ENCODE measurements at regions not wholly inside any gene's neighbourhood (a gene's known extent, or its start where the extent isn't known, plus 50 kb on each side); places are given as distances from the start of the nearest gene placed in this dataset.

DNA sequence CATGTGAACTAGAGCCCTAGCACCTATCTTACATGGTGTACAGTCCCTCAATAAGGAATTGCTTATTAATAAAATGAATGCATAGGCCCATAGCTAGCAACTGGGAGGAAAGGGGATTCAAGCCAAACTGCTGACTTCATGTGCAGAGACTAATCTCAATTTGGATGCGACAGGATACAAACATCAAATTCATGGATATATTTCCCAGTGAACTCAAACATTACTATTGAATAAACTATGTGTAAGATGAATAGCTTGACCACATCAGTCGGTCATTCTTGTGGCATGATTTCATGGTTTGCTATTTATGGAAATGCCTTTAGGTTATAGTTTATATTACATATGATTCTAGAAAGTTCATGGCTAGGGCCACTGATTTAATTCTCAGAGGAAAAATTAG is 268.6 kb upstream of the SLITRK3 start:
- H3K36me3 ChIP-seq (ENCODE audit: control insufficient read depth in 3 of 3, insufficient read depth in 2 of 3, low read depth in 1 of 3, low read length in 3 of 3), result no peaks in the 10 kb centered on the region
- H3K9me3 ChIP-seq (ENCODE audit: control insufficient read depth in 2 of 2, insufficient read depth in 1 of 2, low read depth in 1 of 2, low read length in 1 of 2), result no peaks in the 10 kb centered on the region
- FAIRE-seq (no peak), DNase-seq (no peak)
- 69 to 93% (median 93%) methylated on average over 2 of the region's 2 CpGs for WGBS, 3 donors
- no peak overlapping the region for H3K4me3 ChIP-seq (ENCODE audit: low read depth in 1 of 3, low read length in 3 of 3)
- H3K27ac ChIP-seq (ENCODE audit: low read depth in 1 of 3, low read length in 2 of 3), result no peak overlapping the region
- H3K4me1 ChIP-seq (ENCODE audit: control insufficient read depth in 3 of 3, insufficient read depth in 2 of 3, low read depth in 1 of 3, low read length in 2 of 3), result no peaks in the 10 kb centered on the region
- no peaks in the 10 kb centered on the region for H3K27me3 ChIP-seq (ENCODE audit: control insufficient read depth in 3 of 3, insufficient read depth in 3 of 3, low read length in 3 of 3)

DNA sequence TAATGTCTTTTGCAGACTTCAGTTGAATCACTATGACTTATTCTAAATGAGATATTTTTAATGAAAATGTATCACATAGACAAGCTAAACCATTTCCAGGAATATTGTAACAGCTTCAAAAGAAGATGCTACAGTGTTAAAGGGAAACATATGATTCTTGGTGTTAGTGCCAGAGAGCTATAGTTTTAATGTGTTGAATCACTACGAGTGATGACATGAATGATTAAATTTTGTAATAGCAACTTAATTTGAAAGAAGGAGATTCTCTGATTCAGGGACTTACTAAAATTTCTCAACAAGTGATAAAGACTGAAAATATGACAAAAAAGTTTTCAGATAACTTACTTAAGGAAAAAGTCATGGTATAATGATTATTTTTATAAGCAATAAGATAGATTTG is 267.3 kb upstream of the SLITRK3 start:
- WGBS, 3 donors, result 69 to 85% (median 70%) methylated on average over 1 of the region's 1 CpG
- Histone ChIP-seq H3K27ac (ENCODE audit: low read depth in 1 of 3, low read length in 2 of 3) (no peak overlapping the region), H3K27me3 (ENCODE audit: control insufficient read depth in 3 of 3, insufficient read depth in 3 of 3, low read length in 3 of 3) (no peaks in the 10 kb centered on the region), H3K4me3 (ENCODE audit: low read depth in 1 of 3, low read length in 3 of 3) (no peak overlapping the region), H3K4me1 (ENCODE audit: control insufficient read depth in 3 of 3, insufficient read depth in 2 of 3, low read depth in 1 of 3, low read length in 2 of 3) (no peaks in the 10 kb centered on the region), H3K36me3 (ENCODE audit: control insufficient read depth in 3 of 3, insufficient read depth in 2 of 3, low read depth in 1 of 3, low read length in 3 of 3) (no peaks in the 10 kb centered on the region), H3K9me3 (ENCODE audit: control insufficient read depth in 2 of 2, insufficient read depth in 1 of 2, low read depth in 1 of 2, low read length in 1 of 2) (no peaks in the 10 kb centered on the region)
- FAIRE-seq (no peak), DNase-seq (no peak)

DNA sequence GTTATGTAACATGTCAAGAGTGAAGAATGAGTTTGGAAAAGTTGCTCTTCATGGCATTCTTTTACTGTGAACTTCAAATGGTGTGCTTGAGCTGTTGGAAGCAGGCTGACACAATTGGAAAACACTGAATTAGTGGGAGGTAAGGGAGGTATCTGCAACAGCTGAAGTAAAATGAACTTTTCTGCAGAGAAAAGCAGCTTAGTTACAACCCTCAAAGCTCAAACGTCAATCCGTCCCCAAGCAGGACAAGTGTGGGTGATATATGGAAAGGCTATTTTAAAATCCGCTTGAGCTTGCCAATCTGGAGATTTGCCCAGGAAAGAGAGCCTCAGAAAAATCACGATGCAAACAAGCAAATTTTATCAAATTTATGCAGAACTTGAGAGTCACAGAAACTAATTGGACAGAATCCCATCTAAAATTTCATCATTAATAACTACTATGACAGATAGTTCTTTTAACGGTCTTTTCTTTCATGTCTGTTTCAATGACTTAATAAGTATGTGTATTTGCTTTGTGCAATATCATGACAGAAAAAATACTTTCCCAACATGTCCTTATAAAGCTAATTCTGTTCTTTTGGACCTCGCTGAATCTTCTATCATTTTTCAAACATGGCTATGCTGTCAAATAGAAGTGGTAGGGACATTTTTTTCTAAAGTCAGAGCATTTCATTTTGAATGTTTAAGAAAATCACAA is 266.6 kb upstream of the SLITRK3 start:
- Histone ChIP-seq H3K9me3 (ENCODE audit: control insufficient read depth in 2 of 2, insufficient read depth in 1 of 2, low read depth in 1 of 2, low read length in 1 of 2) (no peaks in the 10 kb centered on the region), H3K36me3 (ENCODE audit: control insufficient read depth in 3 of 3, insufficient read depth in 2 of 3, low read depth in 1 of 3, low read length in 3 of 3) (no peaks in the 10 kb centered on the region), H3K4me3 (ENCODE audit: low read depth in 1 of 3, low read length in 3 of 3) (no peak overlapping the region), H3K4me1 (ENCODE audit: control insufficient read depth in 3 of 3, insufficient read depth in 2 of 3, low read depth in 1 of 3, low read length in 2 of 3) (no peaks in the 10 kb centered on the region), H3K27me3 (ENCODE audit: control insufficient read depth in 3 of 3, insufficient read depth in 3 of 3, low read length in 3 of 3) (no peaks in the 10 kb centered on the region), H3K27ac (ENCODE audit: low read depth in 1 of 3, low read length in 2 of 3) (no peak overlapping the region)
- WGBS, 3 donors, result 61 to 67% (median 66%) methylated on average over 6 of the region's 6 CpGs
- FAIRE-seq (no peak), DNase-seq (no peak)

DNA sequence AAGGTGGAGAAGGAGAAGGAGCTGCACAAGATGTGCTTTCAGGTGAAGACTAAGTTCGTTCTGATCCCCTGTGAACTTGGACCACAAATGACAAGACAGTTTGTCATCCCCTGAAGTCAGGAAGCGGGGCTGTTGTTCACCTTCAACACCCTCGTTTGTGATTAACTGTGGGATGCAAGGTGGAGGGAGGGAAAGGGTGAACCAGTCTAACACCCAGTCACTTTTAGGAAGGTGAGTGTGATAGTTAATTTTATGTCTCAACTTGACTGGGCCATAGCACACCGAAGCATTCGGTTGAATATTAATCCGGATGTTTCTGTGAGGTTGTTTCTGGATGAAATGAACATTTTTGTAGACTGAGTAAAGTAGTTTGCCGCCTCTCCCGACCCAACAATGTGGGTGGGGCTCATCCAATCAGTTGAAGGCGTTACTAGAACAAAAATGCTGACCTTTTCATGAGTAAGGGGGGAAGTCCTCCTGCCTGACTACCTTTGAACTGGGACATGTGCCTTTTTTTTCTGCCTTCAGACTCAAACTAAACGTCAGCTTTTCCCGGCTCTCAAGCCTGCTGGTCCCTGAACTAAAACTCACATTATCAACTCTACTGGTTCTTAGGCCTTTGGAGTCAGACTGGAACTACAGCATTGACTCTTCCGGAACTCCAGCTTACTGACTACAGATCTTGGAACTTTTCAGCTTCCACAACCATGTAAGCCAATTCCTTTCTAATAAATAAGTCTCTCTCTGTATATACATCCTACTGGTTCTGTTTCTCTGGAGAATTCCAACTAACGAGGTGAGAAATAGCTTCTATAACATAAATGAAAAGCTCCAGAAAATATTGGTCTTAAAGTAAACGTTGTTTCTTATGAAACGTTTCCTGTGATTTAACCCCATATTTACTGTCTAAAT is 264.0 kb upstream of the SLITRK3 start:
- Histone ChIP-seq H3K4me1 (ENCODE audit: control insufficient read depth in 3 of 3, insufficient read depth in 2 of 3, low read depth in 1 of 3, low read length in 2 of 3) (no peaks in the 10 kb centered on the region), H3K27me3 (ENCODE audit: control insufficient read depth in 3 of 3, insufficient read depth in 3 of 3, low read length in 3 of 3) (no peaks in the 10 kb centered on the region), H3K9me3 (ENCODE audit: control insufficient read depth in 2 of 2, insufficient read depth in 1 of 2, low read depth in 1 of 2, low read length in 1 of 2) (no peaks in the 10 kb centered on the region), H3K27ac (ENCODE audit: low read depth in 1 of 3, low read length in 2 of 3) (no peak overlapping the region), H3K4me3 (ENCODE audit: low read depth in 1 of 3, low read length in 3 of 3) (no peak overlapping the region), H3K36me3 (ENCODE audit: control insufficient read depth in 3 of 3, insufficient read depth in 2 of 3, low read depth in 1 of 3, low read length in 3 of 3) (no peaks in the 10 kb centered on the region)
- DNase-seq (no peak), FAIRE-seq (no peak)
- WGBS, 3 donors, result 56 to 69% (median 59%) methylated on average over 15 of the region's 15 CpGs

DNA sequence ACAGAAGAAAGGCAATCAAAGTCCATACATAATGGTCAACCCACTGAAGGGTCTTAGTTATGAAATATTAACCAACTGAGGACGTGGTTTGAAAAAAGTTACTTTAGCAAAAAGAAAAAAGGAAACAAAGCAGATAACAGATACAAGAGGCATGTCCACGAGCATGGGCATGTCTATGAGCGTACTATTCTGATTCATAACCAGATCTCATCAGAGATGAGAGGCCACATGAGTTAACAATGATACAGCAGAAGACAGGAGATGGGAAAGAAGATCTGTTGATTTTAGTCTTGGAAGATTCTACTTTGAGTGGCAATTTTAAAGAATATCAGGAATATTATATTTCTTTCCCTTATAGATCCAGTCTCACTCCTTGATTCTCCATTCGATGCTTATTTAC is 262.9 kb upstream of the SLITRK3 start:
- H3K27me3 ChIP-seq (ENCODE audit: control insufficient read depth in 3 of 3, insufficient read depth in 3 of 3, low read length in 3 of 3), result no peaks in the 10 kb centered on the region
- H3K27ac ChIP-seq (ENCODE audit: low read depth in 1 of 3, low read length in 2 of 3), result no peak overlapping the region
- H3K4me3 ChIP-seq (ENCODE audit: low read depth in 1 of 3, low read length in 3 of 3), result no peak overlapping the region
- H3K9me3 ChIP-seq (ENCODE audit: control insufficient read depth in 2 of 2, insufficient read depth in 1 of 2, low read depth in 1 of 2, low read length in 1 of 2), result no peaks in the 10 kb centered on the region
- WGBS, 3 donors, result 57 to 69% (median 58%) methylated on average over 4 of the region's 4 CpGs
- H3K4me1 ChIP-seq (ENCODE audit: control insufficient read depth in 3 of 3, insufficient read depth in 2 of 3, low read depth in 1 of 3, low read length in 2 of 3), result no peaks in the 10 kb centered on the region
- DNase-seq (no peak), FAIRE-seq (no peak)
- H3K36me3 ChIP-seq (ENCODE audit: control insufficient read depth in 3 of 3, insufficient read depth in 2 of 3, low read depth in 1 of 3, low read length in 3 of 3), result no peaks in the 10 kb centered on the region

DNA sequence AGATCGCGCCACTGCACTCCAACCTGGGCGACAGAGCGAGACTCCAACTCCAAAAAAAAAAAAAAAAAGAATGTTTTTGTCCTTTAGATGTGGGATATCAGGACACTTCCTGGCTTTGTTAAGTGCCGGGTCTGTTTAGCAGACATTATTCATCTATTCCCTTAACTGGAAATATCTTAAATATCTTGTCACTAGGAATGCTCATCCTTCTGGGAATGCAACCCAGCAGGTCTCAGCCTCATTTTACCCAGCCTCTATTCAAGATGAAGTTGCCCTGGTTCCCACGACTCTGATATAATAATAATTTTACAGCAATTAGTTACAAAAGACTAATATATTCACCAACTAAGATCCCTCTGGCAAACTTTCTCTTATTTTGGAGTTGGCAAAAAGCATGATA is 260.9 kb upstream of the SLITRK3 start:
- WGBS, 3 donors, result 86 to 93% (median 88%) methylated on average over 6 of the region's 6 CpGs
- FAIRE-seq (no peak), DNase-seq (no peak)
- Histone ChIP-seq H3K27me3 (ENCODE audit: control insufficient read depth in 3 of 3, insufficient read depth in 3 of 3, low read length in 3 of 3) (no peaks in the 10 kb centered on the region), H3K27ac (ENCODE audit: low read depth in 1 of 3, low read length in 2 of 3) (no peak overlapping the region), H3K4me1 (ENCODE audit: control insufficient read depth in 3 of 3, insufficient read depth in 2 of 3, low read depth in 1 of 3, low read length in 2 of 3) (no peaks in the 10 kb centered on the region), H3K4me3 (ENCODE audit: low read depth in 1 of 3, low read length in 3 of 3) (no peak overlapping the region), H3K36me3 (ENCODE audit: control insufficient read depth in 3 of 3, insufficient read depth in 2 of 3, low read depth in 1 of 3, low read length in 3 of 3) (no peaks in the 10 kb centered on the region), H3K9me3 (ENCODE audit: control insufficient read depth in 2 of 2, insufficient read depth in 1 of 2, low read depth in 1 of 2, low read length in 1 of 2) (no peaks in the 10 kb centered on the region)

DNA sequence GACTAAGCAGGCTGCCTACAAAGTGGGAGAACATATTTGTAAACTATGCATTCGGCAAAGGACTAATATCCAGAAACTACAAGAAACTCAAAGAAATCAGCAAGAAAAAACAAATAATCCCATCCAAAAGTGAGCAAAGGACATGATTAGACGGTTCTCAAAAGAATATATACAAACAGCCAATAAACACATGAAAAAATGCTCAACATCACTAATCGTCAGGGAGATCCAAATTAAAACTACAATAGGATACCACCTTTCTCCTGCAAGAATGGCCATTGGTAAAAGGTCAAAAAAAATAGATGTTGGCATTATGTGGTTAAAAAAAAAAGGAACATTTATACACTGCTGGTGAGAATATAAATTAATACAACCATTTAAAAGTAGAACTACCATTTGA is 259.6 kb upstream of the SLITRK3 start:
- Histone ChIP-seq H3K27ac (ENCODE audit: low read depth in 1 of 3, low read length in 2 of 3) (no peak overlapping the region), H3K9me3 (ENCODE audit: control insufficient read depth in 2 of 2, insufficient read depth in 1 of 2, low read depth in 1 of 2, low read length in 1 of 2) (no peaks in the 10 kb centered on the region), H3K4me3 (ENCODE audit: low read depth in 1 of 3, low read length in 3 of 3) (no peak overlapping the region), H3K4me1 (ENCODE audit: control insufficient read depth in 3 of 3, insufficient read depth in 2 of 3, low read depth in 1 of 3, low read length in 2 of 3) (no peaks in the 10 kb centered on the region), H3K27me3 (ENCODE audit: control insufficient read depth in 3 of 3, insufficient read depth in 3 of 3, low read length in 3 of 3) (no peaks in the 10 kb centered on the region), H3K36me3 (ENCODE audit: control insufficient read depth in 3 of 3, insufficient read depth in 2 of 3, low read depth in 1 of 3, low read length in 3 of 3) (no peaks in the 10 kb centered on the region)
- FAIRE-seq, result no peak
- WGBS, 3 donors, result 82 to 85% (median 85%) methylated on average over 3 of the region's 3 CpGs
- no peak for DNase-seq

DNA sequence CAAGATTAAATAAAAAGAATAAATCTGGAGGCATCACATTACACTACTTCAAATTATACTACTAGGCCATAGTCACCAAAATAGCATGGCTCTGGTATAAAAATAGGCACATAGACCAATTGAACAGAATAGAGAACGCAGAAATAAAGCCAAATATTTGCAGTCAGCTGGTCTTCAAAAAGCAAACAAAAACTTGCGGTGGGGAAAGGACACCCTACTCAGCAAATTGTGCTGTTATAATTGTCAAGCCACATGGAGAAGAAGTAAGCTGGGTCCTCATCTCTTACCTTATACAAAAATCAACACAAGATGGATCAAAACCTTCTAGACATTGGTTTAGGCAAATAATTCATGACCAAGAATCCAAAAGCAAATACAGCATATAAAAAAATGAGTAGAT is 259.2 kb upstream of the SLITRK3 start:
- FAIRE-seq (no peak), DNase-seq (no peak)
- 60 to 75% (median 69%) methylated on average over 2 of the region's 2 CpGs for WGBS, 3 donors
- no peaks in the 10 kb centered on the region for H3K36me3 ChIP-seq (ENCODE audit: control insufficient read depth in 3 of 3, insufficient read depth in 2 of 3, low read depth in 1 of 3, low read length in 3 of 3)
- no peaks in the 10 kb centered on the region for H3K27me3 ChIP-seq (ENCODE audit: control insufficient read depth in 3 of 3, insufficient read depth in 3 of 3, low read length in 3 of 3)
- no peaks in the 10 kb centered on the region for H3K4me1 ChIP-seq (ENCODE audit: control insufficient read depth in 3 of 3, insufficient read depth in 2 of 3, low read depth in 1 of 3, low read length in 2 of 3)
- H3K4me3 ChIP-seq (ENCODE audit: low read depth in 1 of 3, low read length in 3 of 3), result no peak overlapping the region
- H3K9me3 ChIP-seq (ENCODE audit: control insufficient read depth in 2 of 2, insufficient read depth in 1 of 2, low read depth in 1 of 2, low read length in 1 of 2), result no peaks in the 10 kb centered on the region
- H3K27ac ChIP-seq (ENCODE audit: low read depth in 1 of 3, low read length in 2 of 3), result no peak overlapping the region
